Endothelial cell of umbilical vein (primary cell): ENCODE measurements at regions not wholly inside any gene's neighbourhood (a gene's known extent, or its start where the extent isn't known, plus 50 kb on each side); places are given as distances from the start of the nearest gene placed in this dataset.

ENCODE experiments used
- BruUV-seq: library from RNA; stranded (reverse); fragments of 400-500 nt; replicated peaks from 2 replicates; lab custom pipeline; 2021; lab: Mats Ljungman, UMichigan
- CTCF ChIA-PET: fragments of 300-600, 350-600 bp; sonication (Branson Sonifier 250); formaldehyde crosslinking; loops from one replicate; lab custom pipeline; 2021; ENCODE audit warnings: antibody characterized with exemption, inconsistent platforms; lab: Charles Lee
- POLR2A ChIA-PET: fragments of 300-600, 350-600 bp; sonication (Branson Sonifier 250); formaldehyde crosslinking; loops from one replicate; lab custom pipeline; 2021; ENCODE audit warnings: antibody characterized with exemption, inconsistent platforms; lab: Charles Lee
- DNase-seq: peaks from one replicate; pipeline ENCODE4 v3.0.0-alpha.2; 2011; ENCODE audit warnings: low read depth, low spot score
- FAIRE-seq: peaks from 2 replicates; lab custom pipeline; 2011; peaks lifted over from hg19 to GRCh38; lab: Jason Lieb, UNC
- H2AFZ ChIP-seq: 2 replicates; pipeline ENCODE4 v1.6.0; 2012; ENCODE audit warnings: low read depth, low read length, control low read depth, inconsistent platforms
- H3K27ac ChIP-seq: 2 replicates; pipeline ENCODE4 v1.5.1; 2011; ENCODE audit warnings: low read depth, mild to moderate bottlenecking, control low read depth, low read length, moderate library complexity; ENCODE audit not compliant: insufficient read depth
- H3K27me3 ChIP-seq, 2 experiments: 2 replicates each; pipeline versions ENCODE4 v1.6.0 to v1.6.1; 2011; ENCODE audit warnings: low read length in 2 of 2, mixed read lengths in 1 of 2; ENCODE audit not compliant: control insufficient read depth in 2 of 2, insufficient read depth in 2 of 2
- H3K36me3 ChIP-seq, 2 experiments: 2 replicates in 1 of 2; 3 replicates in 1 of 2; pipeline ENCODE4 v1.5.1; 2011; ENCODE audit warnings: low read length in 2 of 2, mild to moderate bottlenecking in 1 of 2, moderate library complexity in 1 of 2; ENCODE audit not compliant: control insufficient read depth in 2 of 2, insufficient read depth in 2 of 2; ENCODE audit errors: extremely low read depth in 1 of 2
- H3K4me1 ChIP-seq: 3 replicates; pipeline ENCODE4 v1.5.1; 2011; ENCODE audit warnings: mild to moderate bottlenecking, low read length; ENCODE audit not compliant: control insufficient read depth, insufficient read depth; ENCODE audit errors: extremely low read depth
- H3K4me2 ChIP-seq: 2 replicates; pipeline ENCODE4 v1.6.1; 2011; ENCODE audit warnings: low read length, control low read depth, mixed read lengths; ENCODE audit not compliant: insufficient read depth
- H3K4me3 ChIP-seq, 3 experiments: fragments of 200-600 bp in 1 of 3; sonication (generic), shearing (Covaris generic) in 1 of 3; replicated peaks in 1 of 3; 2 replicates each; pipeline ENCODE4 v1.5.1; 2011 to 2016; ENCODE audit warnings: control low read depth in 3 of 3, low read length in 3 of 3, mild to moderate bottlenecking in 2 of 3, inconsistent platforms in 1 of 3, low read depth in 1 of 3, moderate library complexity in 1 of 3; ENCODE audit not compliant: insufficient read depth in 1 of 3
- H3K79me2 ChIP-seq: 2 replicates; pipeline ENCODE4 v1.6.0; 2012; ENCODE audit warnings: low read length, inconsistent platforms; ENCODE audit not compliant: control insufficient read depth, insufficient read depth
- H3K9ac ChIP-seq: replicated peaks from 2 replicates; pipeline ENCODE3; 2011; ENCODE audit warnings: low read length, control low read depth; ENCODE audit not compliant: insufficient read depth; ENCODE audit errors: extremely low read depth
- H3K9me1 ChIP-seq: replicated peaks from 3 replicates; pipeline ENCODE4 v1.6.0; 2011; ENCODE audit warnings: mild to moderate bottlenecking, low read length; ENCODE audit not compliant: control insufficient read depth, insufficient read depth; ENCODE audit errors: extremely low read depth
- H3K9me3 ChIP-seq: replicated peaks from 2 replicates; pipeline ENCODE4 v1.5.1; 2012; ENCODE audit warnings: low read length, inconsistent platforms; ENCODE audit not compliant: control insufficient read depth, insufficient read depth
- H4K20me1 ChIP-seq: replicated peaks from 2 replicates; pipeline ENCODE3; 2011; ENCODE audit warnings: mild to moderate bottlenecking, low read length; ENCODE audit not compliant: control insufficient read depth, insufficient read depth; ENCODE audit errors: extremely low read depth
- EZH2 ChIP-seq: IDR thresholded peaks from 2 replicates; pipeline ENCODE4 v1.6.1; 2012; ENCODE audit warnings: borderline replicate concordance, low read depth, mild to moderate bottlenecking, moderate library complexity, low read length, inconsistent platforms; ENCODE audit not compliant: severe bottlenecking
- FOS ChIP-seq: IDR thresholded peaks from 2 replicates; pipeline ENCODE4 v1.6.1; 2011; ENCODE audit warnings: mild to moderate bottlenecking, low read length, moderate library complexity, borderline replicate concordance; ENCODE audit not compliant: insufficient read depth
- GATA2 ChIP-seq: IDR thresholded peaks from 2 replicates; pipeline ENCODE4 v1.7.0; 2011; ENCODE audit warnings: low read depth, mild to moderate bottlenecking, moderate library complexity, mixed read lengths, low read length; ENCODE audit not compliant: insufficient read length, insufficient read depth
- JUN ChIP-seq: IDR thresholded peaks from 2 replicates; pipeline ENCODE4 v1.6.1; 2011; ENCODE audit warnings: borderline replicate concordance, low read depth; ENCODE audit not compliant: insufficient read length, insufficient read depth
- MAX ChIP-seq: IDR thresholded peaks from 2 replicates; pipeline ENCODE4 v1.6.1; 2011; ENCODE audit not compliant: insufficient read depth, insufficient read length
- MYC ChIP-seq: IDR thresholded peaks from one replicate; pipeline ENCODE4 v1.6.1; 2011; ENCODE audit warnings: mild to moderate bottlenecking, low read depth, low read length
- POLR2A ChIP-seq: IDR thresholded peaks from 2 replicates; pipeline ENCODE4 v1.6.1; 2012; ENCODE audit warnings: low read depth, mild to moderate bottlenecking, control low read depth, low read length
- POLR2AphosphoS5 ChIP-seq: IDR thresholded peaks from 2 replicates; pipeline ENCODE4 v1.6.1; 2012; ENCODE audit warnings: low read depth, mild to moderate bottlenecking, control low read depth, low read length, moderate library complexity; ENCODE audit not compliant: insufficient read depth
- dilution Hi-C: fragments of 300-500 bp; cut with MboI; formaldehyde crosslinking; loops from one replicate; pipeline ENCODE4 v1.15.0; 2019; ENCODE audit warnings: low sequenced_read_pairs; ENCODE audit not compliant: extremely low pct_ligation_motif_present
- intact Hi-C: fragments of 100-400 bp; cut with micrococcal nuclease; formaldehyde crosslinking; loops from one replicate; pipeline ENCODE4 v1.10.0; 2022
- TF ChIP-seq, protein P1 (sequence below), 2 donors: IDR thresholded peaks; 1 replicate in 1 of 2; 2 replicates in 1 of 2; pipeline ENCODE4 v1.5.1; 2011; ENCODE audit warnings: low read length in 2 of 2, mild to moderate bottlenecking in 2 of 2, moderate library complexity in 2 of 2, control low read depth in 1 of 2, inconsistent platforms in 1 of 2, low read depth in 1 of 2; ENCODE audit not compliant: insufficient read depth in 1 of 2; ENCODE audit errors: extremely low read depth in 1 of 2

GRCh38 chr7:4550117-4550516 is 132.0 kb upstream of the FOXK1 start:
- H2AFZ ChIP-seq = no peak overlapping the region
- no peaks in the 10 kb centered on the region for H3K27me3 ChIP-seq
- H3K79me2 ChIP-seq = no peaks in the 10 kb centered on the region
- no peak for TF ChIP-seq POLR2AphosphoS5
- TF ChIP-seq FOS = no peak
- TF ChIP-seq JUN = no peak
- no peak for TF ChIP-seq POLR2A
- TF ChIP-seq MYC = no peak
- TF ChIP-seq, protein P1, sequence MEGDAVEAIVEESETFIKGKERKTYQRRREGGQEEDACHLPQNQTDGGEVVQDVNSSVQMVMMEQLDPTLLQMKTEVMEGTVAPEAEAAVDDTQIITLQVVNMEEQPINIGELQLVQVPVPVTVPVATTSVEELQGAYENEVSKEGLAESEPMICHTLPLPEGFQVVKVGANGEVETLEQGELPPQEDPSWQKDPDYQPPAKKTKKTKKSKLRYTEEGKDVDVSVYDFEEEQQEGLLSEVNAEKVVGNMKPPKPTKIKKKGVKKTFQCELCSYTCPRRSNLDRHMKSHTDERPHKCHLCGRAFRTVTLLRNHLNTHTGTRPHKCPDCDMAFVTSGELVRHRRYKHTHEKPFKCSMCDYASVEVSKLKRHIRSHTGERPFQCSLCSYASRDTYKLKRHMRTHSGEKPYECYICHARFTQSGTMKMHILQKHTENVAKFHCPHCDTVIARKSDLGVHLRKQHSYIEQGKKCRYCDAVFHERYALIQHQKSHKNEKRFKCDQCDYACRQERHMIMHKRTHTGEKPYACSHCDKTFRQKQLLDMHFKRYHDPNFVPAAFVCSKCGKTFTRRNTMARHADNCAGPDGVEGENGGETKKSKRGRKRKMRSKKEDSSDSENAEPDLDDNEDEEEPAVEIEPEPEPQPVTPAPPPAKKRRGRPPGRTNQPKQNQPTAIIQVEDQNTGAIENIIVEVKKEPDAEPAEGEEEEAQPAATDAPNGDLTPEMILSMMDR (IDR thresholded peaks at IDR 0.05; ENCODE audit: extremely low read depth in 1 of 2, insufficient read depth in 1 of 2, low read depth in 1 of 2, low read length in 2 of 2) = no peak
- no peak for TF ChIP-seq MAX
- TF ChIP-seq GATA2 = no peak
- TF ChIP-seq EZH2 = no peak
- no peaks in the 10 kb centered on the region for H3K4me1 ChIP-seq
- no peak overlapping the region for H3K9ac ChIP-seq
- no peaks in the 10 kb centered on the region for H4K20me1 ChIP-seq
- POLR2A ChIA-PET = no interaction called here
- no peak overlapping the region for H3K4me3 ChIP-seq
- DNase-seq (no peak), FAIRE-seq (no peak)
- H3K9me3 ChIP-seq = no peaks in the 10 kb centered on the region
- H3K4me2 ChIP-seq = no peak overlapping the region
- no TSS peak for BruUV-seq
- dilution Hi-C loops (no loop called here), intact Hi-C loops (no loop called here)
- no peaks in the 10 kb centered on the region for H3K36me3 ChIP-seq
- H3K9me1 ChIP-seq = no peaks in the 10 kb centered on the region
- H3K27ac ChIP-seq = no peak overlapping the region
- CTCF ChIA-PET = no interaction called here
